NCI-H526 (cell line): ENCODE measurements at regions not wholly inside any gene's neighbourhood (a gene's known extent, or its start where the extent isn't known, plus 50 kb on each side); places are given as distances from the start of the nearest gene placed in this dataset.

Experiments
- DNase-seq, 2 experiments: peaks; one replicate each; lab custom pipeline; 2025; lab: John Stamatoyannopoulos, UW

GRCh38 chr12:24278832-24279231 lies 329.4 kb upstream of the SOX5 start:
- no peak for DNase-seq

DNA sequence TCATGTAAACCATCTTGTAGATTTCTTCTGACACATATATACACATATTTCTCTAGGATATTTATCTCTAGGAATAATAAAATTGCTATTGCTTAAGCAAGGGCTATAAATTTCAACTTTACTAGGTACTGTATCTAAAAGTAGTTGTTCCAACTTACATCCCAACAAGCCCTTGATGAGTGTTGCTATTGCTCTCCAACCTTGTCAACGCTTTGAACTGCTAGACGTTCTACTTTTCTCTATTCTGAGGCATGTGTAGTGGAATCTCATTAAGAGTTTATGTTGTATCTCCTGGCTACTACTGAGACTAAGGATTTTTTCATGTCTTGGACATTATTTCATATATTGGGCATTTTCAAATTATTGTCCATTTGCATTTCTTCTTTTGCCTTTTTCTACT lies 321.5 kb upstream of the SOX5 start:
- DNase-seq, result no peak

DNA sequence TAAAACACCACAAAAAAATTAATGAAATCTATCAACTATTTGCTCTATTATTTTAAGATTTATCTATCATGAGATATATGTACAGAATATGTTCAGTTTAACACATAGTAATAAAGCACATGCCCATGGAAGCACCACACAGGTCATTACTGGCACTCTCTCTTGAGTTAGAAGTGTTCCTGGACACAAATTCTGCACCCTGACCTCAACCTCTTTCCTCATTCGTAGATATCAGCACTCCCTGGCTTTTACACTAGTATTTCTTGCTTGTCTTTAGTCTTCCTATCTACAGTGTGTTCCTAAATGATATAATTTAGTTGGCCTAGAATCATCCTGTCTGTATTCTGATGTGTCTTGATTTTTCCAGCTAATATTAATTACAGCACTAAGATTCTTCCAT lies 321.0 kb upstream of the SOX5 start:
- DNase-seq, result no peak

DNA sequence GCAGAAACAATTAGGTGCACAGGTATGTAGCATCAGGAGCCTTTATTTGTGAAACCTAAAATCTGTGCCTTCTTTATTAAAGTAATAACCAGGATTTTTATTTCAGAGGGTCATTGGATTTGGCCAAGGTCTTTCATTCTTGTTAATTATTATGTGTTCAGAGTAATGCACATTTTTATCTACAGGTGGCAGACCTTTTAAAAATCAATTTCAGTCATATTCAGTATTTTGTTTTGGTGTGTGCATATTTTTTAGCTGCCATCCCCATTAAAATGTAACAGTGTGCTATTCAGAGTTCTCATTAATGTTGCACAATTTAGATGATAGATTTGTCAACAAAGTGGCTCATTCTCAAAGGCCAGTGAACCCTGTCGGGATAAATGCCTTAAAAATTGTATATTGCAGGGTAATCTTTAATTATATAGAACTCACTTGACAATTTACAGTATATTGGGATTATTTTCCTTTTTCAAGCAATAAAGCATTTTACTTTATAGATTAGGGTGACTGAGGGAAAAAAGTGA lies 319.3 kb upstream of the SOX5 start:
- DNase-seq, result no peak

DNA sequence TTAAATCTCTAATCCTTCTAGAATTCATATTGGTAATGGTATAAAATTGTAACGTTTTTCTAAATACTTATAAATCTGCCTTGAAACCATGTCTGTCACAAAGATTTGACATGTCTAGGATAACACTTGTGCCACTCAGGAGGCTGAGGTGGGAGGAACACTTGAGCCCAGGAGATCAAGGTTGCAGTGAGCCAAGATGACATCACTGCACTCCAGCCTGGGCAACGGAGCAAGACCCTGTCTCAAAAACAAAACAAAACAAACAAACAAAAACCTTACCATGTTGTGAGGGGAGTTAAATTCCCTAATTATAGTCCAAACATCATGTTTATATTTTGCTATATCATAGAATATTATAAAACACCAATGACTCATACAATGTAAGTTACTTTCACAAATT lies 317.5 kb upstream of the SOX5 start:
- DNase-seq, result no peak

GRCh38 chr12:24256684-24257083 lies 307.2 kb upstream of the SOX5 start:
- no peak for DNase-seq

- DNase-seq, result no peak
Measured at GRCh38 chr12:24255920-24256665, 306.6 kb upstream of the SOX5 start.

GRCh38 chr12:24252602-24253001 lies 303.1 kb upstream of the SOX5 start:
- no peak for DNase-seq

DNA sequence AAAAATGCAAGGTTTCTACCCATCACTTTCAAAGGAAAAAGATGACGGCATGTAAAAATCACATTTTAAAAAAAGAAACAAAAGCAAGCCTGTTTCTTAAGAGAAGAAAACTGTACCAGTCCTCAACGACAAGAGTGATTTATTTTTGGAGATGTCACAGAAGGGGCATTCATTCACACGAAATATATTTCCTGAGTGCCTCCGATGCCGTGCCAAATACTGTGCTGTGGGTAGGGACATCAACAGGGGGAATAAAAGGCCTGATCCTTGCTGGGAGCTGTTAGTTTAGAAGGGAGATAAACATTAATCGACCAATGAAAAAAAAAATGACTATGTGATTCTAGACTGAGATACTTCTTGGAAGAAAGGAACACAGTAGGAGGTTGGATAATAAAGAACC lies 297.5 kb upstream of the SOX5 start:
- no peak for DNase-seq

DNA sequence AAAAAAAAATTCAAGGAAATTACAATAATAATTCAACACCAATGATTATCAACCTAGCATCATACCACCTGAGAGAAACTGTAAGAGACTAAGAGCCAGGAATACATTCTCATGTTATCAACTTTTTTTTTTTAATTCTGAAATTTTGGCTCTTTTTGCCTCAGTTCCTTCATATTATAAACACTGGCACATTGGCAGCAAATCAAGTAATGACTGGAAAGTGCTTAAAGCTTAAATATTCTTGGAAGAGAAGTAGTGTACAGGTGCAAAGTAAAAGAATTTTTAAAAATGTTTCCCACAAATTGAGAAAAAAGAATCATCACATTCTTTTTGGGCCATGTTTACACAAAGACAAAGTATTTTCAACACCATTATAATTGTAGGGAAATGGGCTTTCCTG lies 296.9 kb upstream of the SOX5 start:
- DNase-seq, result no peak

GRCh38 chr12:24244801-24245200 lies 295.3 kb upstream of the SOX5 start:
- no peak for DNase-seq

- no peak for DNase-seq
Measured at GRCh38 chr12:24244231-24244630, 294.8 kb upstream of the SOX5 start.

DNA sequence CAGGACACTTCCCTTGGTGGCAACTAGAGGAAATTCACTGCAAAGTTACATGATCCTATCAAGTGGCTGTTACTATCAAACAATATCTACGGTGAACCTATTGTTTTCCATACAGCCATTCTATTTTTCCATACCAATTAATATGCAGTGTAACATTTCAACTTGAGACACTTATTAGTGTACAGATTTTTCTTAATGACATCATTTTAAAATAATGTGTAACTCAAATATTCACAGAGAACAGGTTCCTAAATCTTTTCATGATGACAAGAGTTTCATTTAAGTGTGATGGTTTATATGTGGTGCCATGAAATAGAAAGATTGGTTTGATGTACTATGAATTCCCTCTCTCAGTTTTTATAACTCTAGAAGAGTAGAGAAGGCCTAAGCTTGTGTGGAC lies 291.2 kb upstream of the SOX5 start:
- DNase-seq, result no peak

- DNase-seq, result peak in 1 of 2 experiments; percentile 22
Measured at GRCh38 chr12:24233519-24234246, 284.2 kb upstream of the SOX5 start.

- no peak for DNase-seq
Measured at GRCh38 chr12:24232531-24232930, 283.1 kb upstream of the SOX5 start.

DNA sequence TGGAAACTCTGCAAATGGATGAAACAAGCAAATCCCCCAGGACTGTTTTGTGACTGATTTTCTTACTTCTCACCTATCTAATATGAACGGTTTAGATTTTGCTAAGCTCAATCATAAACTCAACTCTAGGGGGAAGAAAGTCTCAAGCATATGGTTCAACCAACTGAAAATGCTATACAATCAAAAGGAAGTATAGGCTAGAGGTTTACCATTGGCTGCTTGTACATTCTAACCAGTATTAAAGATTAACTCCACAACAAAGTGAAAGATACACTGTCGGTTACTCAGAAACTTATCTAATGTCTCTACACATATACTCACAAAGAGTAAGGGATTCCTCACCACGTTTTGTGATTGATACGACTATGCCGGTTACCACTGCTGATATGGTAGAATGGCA lies 281.8 kb upstream of the SOX5 start:
- no peak for DNase-seq

DNA sequence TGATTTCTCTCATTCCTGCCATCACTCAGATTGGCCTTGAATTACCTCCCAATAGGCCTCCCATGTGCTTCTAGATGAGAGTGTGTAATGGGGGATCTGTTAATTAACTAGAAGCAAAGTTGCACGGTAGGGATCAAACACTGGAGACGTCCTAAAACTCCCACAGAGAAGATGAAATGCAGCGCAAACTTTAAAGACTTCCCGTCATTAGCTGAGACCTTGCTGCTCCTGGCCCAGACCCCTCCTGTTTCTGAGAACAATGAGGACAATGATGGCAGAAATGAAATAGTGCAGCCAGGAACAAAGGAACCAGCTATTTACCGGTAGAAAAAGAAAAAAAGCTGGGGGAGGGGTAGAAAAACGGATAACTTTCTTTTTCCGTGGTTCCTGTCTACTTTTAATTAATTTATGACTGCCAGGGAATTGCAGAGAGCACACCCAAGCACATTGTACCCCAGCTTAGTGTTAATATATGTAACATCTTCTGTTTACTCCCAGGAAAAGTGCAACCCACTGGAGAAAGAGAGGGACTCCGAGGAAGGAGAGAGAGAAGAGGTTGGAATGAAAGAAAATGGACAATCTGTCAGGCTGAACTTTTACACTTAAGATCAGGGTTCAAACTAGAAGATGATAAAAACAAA lies 280.7 kb upstream of the SOX5 start:
- DNase-seq, result no peak

DNA sequence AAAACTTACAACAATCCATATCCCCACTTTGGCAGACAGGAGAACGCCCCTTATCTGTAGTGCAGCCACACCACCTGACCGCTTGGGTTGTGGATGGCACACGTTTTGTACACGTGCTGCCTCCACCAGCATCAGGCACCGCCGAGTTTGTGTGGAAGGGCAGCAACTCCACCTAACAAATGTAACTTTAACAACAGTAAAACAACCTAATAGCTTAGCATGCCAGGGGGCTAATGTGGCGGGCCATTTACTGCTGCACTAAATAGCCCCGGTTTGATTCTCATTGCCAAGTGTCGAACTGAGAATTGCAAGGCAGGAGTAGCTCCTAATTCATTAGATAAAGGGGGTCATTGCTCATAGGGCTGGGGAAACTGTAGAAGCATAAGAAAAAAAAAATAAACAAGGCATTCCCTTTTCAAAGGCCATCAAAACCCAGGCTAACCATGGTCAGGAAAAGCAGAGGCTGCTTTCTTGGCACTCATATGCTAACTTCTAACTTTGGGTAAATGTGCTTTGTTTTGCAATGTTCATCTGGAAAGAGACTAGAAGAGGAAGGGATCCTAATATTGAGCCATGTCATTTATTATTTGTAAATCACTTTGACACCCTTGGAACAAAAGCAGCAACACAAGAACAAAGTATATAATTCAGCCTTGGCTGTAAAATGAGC lies 279.7 kb upstream of the SOX5 start:
- DNase-seq, result no peak

DNA sequence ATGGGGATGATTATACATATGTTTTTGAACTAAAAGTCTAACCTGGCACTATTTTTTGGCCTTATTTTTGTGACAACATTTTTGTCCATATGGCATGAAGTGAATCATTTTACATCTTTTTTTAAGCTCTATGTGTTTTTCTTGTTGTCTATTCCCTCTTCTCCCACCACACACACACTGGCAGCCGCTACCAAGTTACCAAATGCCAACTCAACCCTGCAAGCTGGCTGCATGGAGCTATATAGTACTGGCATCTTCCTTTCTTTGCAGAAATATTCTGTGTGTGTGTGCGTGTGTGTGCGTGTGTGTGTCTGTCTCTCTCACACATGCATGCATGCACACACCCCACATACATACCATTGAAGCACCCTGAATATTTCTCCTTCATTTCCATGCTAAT lies 278.9 kb upstream of the SOX5 start:
- DNase-seq, result no peak

- DNase-seq, result no peak
Measured at GRCh38 chr12:24227551-24227950, 278.1 kb upstream of the SOX5 start.

DNA sequence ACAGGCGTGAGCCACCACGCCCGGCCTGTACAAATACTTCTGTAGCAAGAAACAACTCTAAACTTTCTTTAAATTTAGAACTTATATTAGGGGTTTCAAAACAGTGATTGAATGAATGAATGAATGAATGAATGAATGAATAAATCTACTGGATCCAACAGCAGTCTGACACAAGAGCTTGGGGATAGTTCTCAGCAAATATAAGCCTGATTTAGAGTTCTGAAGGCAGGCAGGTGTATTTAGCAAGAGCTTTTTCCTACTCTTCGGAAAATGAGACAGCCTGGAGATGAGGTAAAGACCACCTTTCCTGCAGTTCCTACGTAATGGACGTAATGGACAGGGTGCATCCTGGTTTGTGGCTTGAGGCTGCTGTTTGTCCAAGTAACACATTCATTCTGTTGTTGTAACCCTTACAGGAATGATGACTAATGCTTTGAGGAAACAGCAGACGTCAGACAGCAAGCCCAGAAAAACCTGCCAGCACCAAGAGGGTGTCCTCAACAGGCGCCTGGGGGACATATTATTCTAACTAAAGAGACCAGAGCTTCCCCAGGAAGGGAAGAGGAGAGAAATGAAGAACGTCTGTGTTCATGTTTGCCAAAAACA lies 277.4 kb upstream of the SOX5 start:
- DNase-seq, result no peak

- DNase-seq, result peak in 1 of 2 experiments; percentile 8
Measured at GRCh38 chr12:24224401-24224800, 274.9 kb upstream of the SOX5 start.
